GM18519 (cell line): ENCODE measurements at regions not wholly inside any gene's neighbourhood (a gene's known extent, or its start where the extent isn't known, plus 50 kb on each side); places are given as distances from the start of the nearest gene placed in this dataset.

Experiments
- ATAC-seq: cut with Tn5 transposase; IDR thresholded peaks from one replicate; pipeline ENCODE4 v1.9.1; 2021; ENCODE audit warnings: mild to moderate bottlenecking, moderate library complexity; ENCODE audit not compliant: unreplicated experiment, low FRiP score

DNA sequence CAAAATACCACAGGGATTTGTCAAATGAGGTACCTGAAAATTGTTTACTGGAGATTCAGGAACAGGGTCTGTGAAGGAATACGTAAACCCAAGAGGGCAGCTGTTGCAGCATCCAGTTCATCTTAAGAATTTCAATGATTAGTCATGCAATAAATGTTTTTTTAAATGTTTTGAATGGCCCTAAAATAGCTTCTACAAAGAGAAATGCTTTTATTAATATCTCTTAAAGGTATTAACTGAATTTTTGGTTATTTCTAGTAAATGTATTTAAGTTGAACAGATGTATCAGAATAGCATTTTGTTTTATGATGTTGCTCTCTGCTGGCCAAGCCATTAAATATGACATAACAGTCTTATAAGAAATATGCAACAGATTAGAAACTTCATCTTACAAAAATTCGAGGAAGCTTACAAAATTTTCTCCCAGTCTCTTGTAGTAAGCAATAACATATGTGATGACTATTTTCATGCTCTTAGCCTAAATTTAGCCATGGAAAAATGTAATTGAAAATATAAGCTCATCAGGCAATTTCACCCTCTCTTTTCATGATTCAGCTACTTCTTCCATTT is 863.9 kb downstream of the SUCLG1 start:
- no peak for ATAC-seq

DNA sequence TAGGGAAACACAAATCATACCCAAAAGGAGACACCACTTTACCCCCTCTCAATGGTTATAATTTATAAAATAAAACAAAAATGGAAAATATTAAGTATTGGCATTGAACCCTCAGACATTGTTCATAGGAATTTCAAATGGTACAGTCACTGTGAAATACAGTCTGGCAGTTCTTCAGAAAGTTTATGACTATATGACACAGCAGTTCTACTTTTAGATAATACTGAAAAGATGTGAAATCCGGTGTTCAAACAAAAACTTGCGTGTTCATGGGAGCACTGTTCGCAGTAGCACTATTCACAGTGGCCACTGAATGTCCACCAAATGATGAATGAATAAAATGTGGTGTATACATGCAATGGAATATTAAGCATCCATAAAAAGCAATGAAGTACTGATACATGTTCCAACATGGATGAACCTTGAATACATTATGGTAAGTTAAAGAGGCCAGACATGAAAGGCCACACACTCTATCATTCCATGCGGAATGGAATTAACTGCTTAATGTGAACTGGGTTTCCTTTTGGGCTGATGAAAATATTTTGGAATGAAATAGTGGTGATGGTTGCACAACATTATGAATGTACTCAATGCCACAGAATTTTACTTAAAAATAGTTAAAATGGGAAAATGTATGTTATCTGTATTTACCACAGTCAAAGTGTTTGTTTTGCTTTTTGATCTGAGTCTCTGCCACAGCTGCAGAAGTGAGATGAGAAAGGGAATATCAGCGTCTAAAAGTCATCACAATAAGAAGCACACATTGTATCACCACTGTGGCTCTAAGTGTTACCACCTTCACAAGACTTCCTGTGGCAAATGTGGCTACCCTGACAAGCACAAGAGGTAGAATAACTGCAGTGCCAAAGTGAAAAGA is 864.6 kb downstream of the SUCLG1 start:
- no peak for ATAC-seq

DNA sequence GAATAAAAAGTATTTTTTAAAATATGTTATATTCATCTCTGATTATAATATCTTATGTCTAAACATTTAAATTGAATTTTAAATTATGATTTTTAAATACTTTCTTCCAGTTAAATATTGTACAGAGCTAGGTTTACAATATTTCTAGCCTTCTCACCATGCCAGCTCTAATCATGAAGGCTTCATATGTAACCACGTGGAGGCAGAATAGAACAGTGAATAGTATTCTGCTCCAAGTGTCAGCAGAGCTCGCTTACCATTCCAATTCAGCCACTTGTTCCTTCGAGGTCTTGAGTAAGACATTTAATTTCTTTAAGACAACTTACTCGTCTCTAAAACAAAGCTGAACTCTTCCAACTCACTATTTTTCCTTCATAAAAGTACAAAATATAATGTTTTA is 871.8 kb downstream of the SUCLG1 start:
- no peak for ATAC-seq

DNA sequence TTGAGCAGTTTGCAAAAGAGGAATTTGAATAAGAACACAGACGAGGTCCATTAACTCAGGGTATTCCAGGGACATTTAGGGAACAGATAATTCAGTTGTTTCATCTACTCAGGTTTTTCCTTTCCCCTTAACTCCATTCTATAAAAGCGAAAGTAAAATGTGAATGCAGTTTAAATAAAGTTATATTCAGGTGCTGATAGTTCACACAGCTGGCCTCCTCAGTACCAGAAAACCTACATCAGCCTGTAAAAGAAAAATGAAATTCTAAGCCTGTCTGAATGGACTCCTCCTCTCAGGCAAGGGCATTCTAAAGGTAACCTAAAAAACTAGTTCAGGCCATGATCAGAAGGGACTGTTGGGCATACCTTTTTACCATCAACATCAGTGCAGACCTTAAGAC is 873.8 kb downstream of the SUCLG1 start:
- ATAC-seq = no peak

DNA sequence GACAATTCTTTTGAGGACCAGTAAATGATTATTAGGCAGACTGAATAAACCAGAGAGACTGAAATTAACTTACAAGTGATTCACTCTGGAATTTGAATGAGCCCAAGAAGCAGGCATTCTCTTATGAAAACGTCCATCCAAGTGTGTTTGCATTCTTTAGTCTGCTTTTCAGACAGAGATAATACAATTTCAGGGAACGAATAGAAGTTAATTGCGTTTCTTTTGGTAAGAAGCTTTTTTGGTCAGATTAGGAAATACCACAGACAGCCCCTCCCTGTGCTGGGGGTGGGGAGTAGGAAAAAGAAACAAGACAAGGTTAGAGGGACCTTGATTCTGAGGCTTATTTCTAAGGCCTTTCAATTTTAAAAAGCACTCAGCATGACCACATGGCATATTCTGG is 874.4 kb downstream of the SUCLG1 start:
- ATAC-seq = no peak

DNA sequence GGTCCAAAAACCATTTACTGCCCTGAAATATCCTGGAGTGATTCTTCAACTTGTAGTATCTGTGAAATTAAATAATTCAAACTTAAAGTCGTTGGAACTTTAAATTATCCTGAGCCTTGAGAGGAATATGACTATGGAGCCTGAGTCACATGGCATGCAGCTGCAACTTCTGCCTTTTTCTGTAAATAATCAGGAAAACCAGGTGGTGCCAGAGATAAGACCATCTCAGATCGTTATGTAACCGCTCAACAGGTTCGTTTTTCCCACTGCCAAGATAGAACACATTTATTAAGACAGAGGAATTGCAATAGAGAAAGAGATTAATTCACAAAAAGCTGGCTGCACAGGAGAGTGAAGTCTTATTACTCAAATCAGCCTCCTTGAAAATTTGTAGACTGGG is 876.5 kb downstream of the SUCLG1 start:
- no peak for ATAC-seq

DNA sequence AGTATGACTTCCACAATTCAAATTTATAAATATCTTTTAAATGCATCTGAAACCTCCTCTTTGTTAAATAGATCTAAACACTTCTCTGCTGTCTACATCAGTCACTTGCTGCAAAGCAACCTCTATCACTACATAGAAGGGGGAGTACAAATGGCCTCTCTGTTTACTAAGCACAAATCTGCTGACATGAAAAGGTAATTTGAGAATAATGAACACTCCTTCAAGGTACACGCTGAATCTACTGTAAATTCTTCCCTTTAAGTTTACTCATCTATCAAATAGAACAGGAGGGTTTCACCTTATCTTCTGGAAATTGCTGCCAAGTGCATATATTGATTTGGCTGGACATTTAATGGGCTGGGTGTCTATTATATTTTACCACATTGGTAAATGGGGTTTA is 879.6 kb downstream of the SUCLG1 start:
- no peak for ATAC-seq

DNA sequence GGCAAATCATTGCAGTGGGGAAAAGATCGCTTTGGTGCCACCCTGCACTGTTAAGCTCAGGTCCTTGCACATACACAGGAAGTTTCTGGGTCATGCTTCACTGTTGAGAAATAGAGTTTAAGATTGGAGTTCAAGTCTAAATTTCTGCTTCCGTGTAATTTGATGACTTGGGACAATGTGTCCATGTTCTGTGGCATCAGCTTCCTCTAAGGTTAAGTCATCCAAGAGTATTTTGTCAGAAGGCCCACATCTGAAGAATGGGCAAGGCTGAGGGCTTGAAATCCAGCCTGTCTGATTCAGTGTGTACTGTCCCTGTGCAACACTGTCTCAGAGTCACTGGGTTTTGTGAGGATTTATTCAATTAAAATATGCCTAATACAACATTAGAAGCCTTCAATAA is 880.7 kb downstream of the SUCLG1 start:
- no peak for ATAC-seq

DNA sequence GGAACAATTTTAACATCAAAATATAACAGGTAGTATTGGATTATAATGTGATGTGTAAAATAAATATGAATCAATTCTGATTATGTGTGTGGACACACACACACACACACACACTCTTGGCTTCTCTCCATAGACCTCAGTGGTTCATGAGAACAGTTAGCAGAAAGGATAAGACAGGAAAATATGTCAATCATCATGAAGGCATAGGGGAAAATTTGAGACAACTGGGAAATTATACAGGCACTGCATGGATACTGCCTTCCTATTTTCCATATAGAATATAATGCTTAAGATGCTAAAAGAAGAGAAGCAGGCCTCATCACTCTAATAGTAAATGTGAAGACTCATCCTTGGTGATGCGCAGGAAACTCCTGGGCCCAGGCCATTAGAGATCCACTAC is 884.5 kb downstream of the SUCLG1 start:
- ATAC-seq = no peak

- no peak for ATAC-seq
Observed at GRCh38 chr2:83573060-83573459, 886.0 kb downstream of the SUCLG1 start.

DNA sequence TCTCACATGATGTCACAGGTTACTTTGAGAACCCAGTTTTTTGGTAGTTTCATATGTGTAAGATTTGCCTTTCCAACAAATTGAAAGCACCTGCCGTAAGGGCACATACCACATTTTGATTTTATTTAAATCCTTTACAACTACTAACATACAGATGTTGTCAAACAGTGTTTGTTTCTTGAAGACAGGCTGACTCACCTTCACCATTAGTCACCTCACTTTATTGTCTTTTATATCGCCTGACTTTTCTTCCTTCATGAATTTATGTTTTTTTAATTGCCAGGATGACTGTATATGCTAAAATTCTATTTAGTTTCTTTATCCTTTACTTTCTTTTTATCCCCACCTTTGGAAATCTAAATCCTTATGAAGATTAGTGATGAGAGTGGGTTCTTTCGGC is 886.7 kb downstream of the SUCLG1 start:
- ATAC-seq = no peak

GRCh38 chr2:83567551-83567950 is 891.5 kb downstream of the SUCLG1 start:
- ATAC-seq = no peak

DNA sequence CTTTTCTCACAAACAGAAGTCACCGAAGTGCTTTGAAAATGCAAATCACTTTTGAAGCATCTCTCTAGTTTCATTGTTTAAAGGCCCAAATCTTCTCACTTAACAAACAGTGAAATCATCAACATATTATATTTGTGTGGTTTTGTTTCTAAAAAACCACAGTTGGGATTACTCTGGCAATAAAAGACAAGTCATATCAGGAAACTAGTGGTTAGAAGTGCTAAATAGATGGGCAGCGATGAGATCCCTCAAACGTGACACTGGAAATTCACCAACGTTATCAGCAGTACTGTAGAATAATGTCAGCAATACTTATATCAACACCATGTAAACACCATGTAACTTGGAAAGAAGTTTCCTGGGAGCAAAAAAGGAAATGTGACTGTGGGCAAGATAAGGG is 893.5 kb downstream of the SUCLG1 start:
- ATAC-seq = no peak

DNA sequence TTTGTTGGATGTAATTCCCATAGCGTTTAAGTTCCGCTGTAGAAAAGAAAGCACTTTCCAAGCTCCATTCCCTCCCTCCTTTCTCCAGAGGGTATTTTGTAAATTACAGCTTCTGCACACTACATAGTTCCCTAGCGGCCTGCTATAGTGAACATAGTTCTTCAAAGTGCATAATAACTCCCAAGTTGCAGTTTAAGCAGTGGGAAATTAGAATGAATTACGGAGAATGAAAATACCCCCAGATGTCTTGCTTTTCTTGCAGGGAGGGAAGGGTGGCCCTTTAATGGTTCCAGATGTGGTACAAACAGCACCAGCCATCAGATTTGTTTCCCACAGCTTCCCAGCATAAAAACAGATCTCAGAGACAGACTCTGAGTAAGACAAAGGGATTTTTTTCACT is 893.9 kb downstream of the SUCLG1 start:
- ATAC-seq = no peak

DNA sequence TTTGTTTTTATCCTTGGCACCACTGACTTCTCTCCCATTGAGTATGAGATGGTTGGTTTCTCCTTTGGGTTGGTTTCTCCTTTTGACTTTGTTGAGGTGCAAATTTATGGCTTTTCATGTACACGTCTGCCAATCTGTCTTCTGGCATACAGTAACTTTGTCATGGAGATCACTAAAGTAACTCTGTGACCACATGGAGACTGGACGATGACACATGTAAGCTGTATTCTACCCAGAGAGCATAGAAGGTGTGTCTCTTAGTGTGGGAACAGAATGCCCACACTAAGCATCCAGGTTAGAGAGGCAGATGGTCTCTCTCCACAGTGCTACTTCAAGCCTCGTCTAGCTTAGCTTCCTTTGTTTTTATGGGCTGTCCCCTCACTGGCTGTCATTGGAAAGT is 897.5 kb downstream of the SUCLG1 start:
- no peak for ATAC-seq

GRCh38 chr2:83536556-83536955 is 922.5 kb downstream of the SUCLG1 start:
- no peak for ATAC-seq

DNA sequence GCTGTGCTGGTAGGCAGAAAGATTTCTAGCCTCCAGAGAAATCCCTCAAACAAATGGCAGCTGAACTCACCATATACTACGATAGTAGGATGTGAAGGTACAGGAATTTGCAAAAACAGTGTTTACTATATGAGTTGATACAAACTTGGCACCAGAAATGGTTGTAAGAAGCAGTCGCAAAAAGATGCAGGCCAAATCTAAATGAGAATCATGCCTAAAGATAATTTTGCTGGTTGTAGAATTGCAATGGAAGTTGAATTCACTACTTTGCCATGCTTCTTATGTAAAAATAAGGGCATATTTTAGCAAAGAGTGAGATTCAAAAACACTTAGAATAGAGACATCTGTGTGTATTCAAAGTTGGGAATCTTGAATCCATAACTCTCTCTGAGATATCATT is 924.7 kb downstream of the SUCLG1 start:
- ATAC-seq = no peak

GRCh38 chr2:83531206-83531826 is 927.8 kb downstream of the SUCLG1 start:
- no peak for ATAC-seq

GRCh38 chr2:83528767-83529166 is 930.3 kb downstream of the SUCLG1 start:
- no peak for ATAC-seq

DNA sequence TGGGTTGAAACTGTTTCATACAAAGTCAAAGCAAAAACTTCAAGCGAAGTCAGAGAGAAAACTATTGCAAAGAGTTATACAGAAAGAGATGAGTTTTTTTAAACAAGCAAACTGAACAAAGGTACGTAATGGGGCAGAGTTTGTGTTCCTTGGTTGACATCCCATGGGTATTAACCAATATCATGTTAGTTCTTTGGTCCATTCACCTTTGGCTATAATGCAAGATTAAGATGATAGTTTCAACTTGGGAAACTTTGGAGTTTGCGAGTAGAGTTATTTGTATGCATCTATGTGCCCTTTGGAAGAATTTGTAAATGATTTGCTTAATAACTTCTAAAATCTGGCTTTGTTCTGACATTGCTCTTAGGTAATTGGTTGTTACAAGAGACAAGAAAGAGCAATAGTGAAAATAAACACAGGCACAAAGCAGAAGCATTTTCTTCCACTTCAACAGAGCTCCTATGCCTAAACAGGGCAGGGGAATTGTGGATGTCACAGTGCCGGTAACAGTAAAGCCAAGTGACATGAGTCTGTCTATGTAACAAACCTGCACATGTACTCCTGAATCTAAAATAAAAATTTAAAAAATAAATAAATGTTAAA is 936.1 kb downstream of the SUCLG1 start:
- no peak for ATAC-seq

GRCh38 chr2:83517727-83518368 is 941.2 kb downstream of the SUCLG1 start:
- no peak for ATAC-seq
